Vagina (tissue), 2 donors: ENCODE measurements at regions not wholly inside any gene's neighbourhood (a gene's known extent, or its start where the extent isn't known, plus 50 kb on each side); places are given as distances from the start of the nearest gene placed in this dataset.
"Not testable (repeated sequence)": the region's sequence is repeated elsewhere in the genome, so short reads cannot be mapped to it uniquely, and the experiment has no call there.

Experiments
- POLR2A ChIP-seq, 2 donors: fragments of 450-650 bp; IDR thresholded peaks; one replicate each; pipeline ENCODE4 v1.6.1; 2017; ENCODE audit warnings: antibody characterized with exemption in 2 of 2, mild to moderate bottlenecking in 2 of 2, moderate library complexity in 2 of 2
- POLR2AphosphoS5 ChIP-seq, 2 donors: sonication (generic); formaldehyde crosslinking; IDR thresholded peaks; one replicate each; pipeline ENCODE4 v1.9.0; 2017; ENCODE audit warnings: antibody characterized with exemption in 2 of 2, mild to moderate bottlenecking in 2 of 2, low read depth in 1 of 2; ENCODE audit not compliant: insufficient read depth in 1 of 2
- TF ChIP-seq, protein P1 (sequence below), 3 experiments: fragments of 450-650 bp in 2 of 3; fragments of 200-600 bp in 1 of 3; sonication (generic) in 1 of 3; IDR thresholded peaks; one replicate each; pipeline ENCODE4 v1.5.1; 2017 to 2019; ENCODE audit warnings: antibody characterized with exemption in 3 of 3, mild to moderate bottlenecking in 2 of 3, moderate library complexity in 2 of 3

DNA sequence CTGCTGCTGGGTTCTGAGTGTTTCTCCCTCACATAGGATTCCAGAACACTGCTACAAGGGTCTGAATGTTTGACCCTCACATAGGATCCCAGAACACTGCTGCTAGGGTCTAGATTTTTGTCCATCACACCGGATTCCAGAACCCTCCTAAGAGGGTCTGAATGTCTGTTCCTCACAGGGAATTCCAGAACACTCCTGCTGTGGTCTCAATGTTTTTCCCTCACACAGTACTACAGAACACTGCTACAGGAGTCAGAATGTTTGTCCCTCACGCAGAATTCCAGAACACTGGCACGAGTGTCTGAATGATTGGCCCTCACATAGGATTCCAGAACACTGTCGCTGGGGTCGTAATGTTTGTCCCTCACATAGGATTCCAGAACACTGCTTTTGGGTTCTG, 221.6 kb downstream of the FOXD4L6 start:
- TF ChIP-seq, protein P1, sequence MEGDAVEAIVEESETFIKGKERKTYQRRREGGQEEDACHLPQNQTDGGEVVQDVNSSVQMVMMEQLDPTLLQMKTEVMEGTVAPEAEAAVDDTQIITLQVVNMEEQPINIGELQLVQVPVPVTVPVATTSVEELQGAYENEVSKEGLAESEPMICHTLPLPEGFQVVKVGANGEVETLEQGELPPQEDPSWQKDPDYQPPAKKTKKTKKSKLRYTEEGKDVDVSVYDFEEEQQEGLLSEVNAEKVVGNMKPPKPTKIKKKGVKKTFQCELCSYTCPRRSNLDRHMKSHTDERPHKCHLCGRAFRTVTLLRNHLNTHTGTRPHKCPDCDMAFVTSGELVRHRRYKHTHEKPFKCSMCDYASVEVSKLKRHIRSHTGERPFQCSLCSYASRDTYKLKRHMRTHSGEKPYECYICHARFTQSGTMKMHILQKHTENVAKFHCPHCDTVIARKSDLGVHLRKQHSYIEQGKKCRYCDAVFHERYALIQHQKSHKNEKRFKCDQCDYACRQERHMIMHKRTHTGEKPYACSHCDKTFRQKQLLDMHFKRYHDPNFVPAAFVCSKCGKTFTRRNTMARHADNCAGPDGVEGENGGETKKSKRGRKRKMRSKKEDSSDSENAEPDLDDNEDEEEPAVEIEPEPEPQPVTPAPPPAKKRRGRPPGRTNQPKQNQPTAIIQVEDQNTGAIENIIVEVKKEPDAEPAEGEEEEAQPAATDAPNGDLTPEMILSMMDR (IDR thresholded peaks at IDR 0.05), result not testable (repeated sequence)
- TF ChIP-seq POLR2AphosphoS5 (IDR thresholded peaks at IDR 0.05; ENCODE audit: insufficient read depth in 1 of 2, low read depth in 1 of 2); POLR2A (IDR thresholded peaks at IDR 0.05): not testable (repeated sequence)
